Mesenchymal stem cell (in vitro differentiated cells and primary cell): ENCODE measurements at regions not wholly inside any gene's neighbourhood (a gene's known extent, or its start where the extent isn't known, plus 50 kb on each side); places are given as distances from the start of the nearest gene placed in this dataset.

Experiments
- DNase-seq: peaks from one replicate; pipeline ENCODE4 v3.0.0-alpha.2; 2013
- H2AFZ ChIP-seq: one replicate; pipeline ENCODE4 v1.6.1; 2013; ENCODE audit warnings: low read depth, mild to moderate bottlenecking, control low read depth, inconsistent platforms, low read length, moderate library complexity
- H2AK5ac ChIP-seq: 2 replicates; pipeline ENCODE4 v1.6.1; 2013; ENCODE audit warnings: low read length, moderate library complexity, mild to moderate bottlenecking, inconsistent platforms; ENCODE audit not compliant: severe bottlenecking
- H2BK120ac ChIP-seq: one replicate; pipeline ENCODE4 v1.6.1; 2013; ENCODE audit warnings: low read depth, mild to moderate bottlenecking, inconsistent platforms, low read length, moderate library complexity
- H2BK12ac ChIP-seq, 2 experiments: one replicate each; pipeline ENCODE4 v1.6.1; 2013; ENCODE audit warnings: inconsistent platforms in 2 of 2, low read length in 2 of 2, mild to moderate bottlenecking in 2 of 2, moderate library complexity in 2 of 2, control low read depth in 1 of 2
- H2BK15ac ChIP-seq: one replicate; pipeline ENCODE4 v1.6.1; 2013; ENCODE audit warnings: mild to moderate bottlenecking, low read depth, inconsistent platforms; ENCODE audit not compliant: poor library complexity, severe bottlenecking
- H2BK5ac ChIP-seq: 2 replicates; pipeline ENCODE4 v1.6.1; 2013; ENCODE audit warnings: low read depth, mild to moderate bottlenecking, low read length, control low read depth, inconsistent platforms; ENCODE audit not compliant: poor library complexity, severe bottlenecking
- H3K14ac ChIP-seq, 2 experiments: one replicate each; pipeline ENCODE4 v1.6.1; 2013; ENCODE audit warnings: inconsistent platforms in 2 of 2, low read length in 2 of 2, control low read depth in 1 of 2, mild to moderate bottlenecking in 1 of 2, moderate library complexity in 1 of 2
- H3K18ac ChIP-seq, 2 experiments: one replicate each; pipeline ENCODE4 v1.6.1; 2013; ENCODE audit warnings: inconsistent platforms in 2 of 2, low read length in 2 of 2, control low read depth in 1 of 2, low read depth in 1 of 2, mild to moderate bottlenecking in 1 of 2
- H3K23ac ChIP-seq, 2 experiments: one replicate each; pipeline ENCODE4 v1.6.1; 2013; ENCODE audit warnings: inconsistent platforms in 2 of 2, low read length in 2 of 2, mild to moderate bottlenecking in 2 of 2, moderate library complexity in 2 of 2, control low read depth in 1 of 2
- H3K27ac ChIP-seq: 2 replicates; pipeline ENCODE4 v1.5.1; 2013; ENCODE audit warnings: mild to moderate bottlenecking, moderate library complexity, low read length, control low read depth, inconsistent platforms; ENCODE audit not compliant: poor library complexity, severe bottlenecking
- H3K27me3 ChIP-seq, 2 experiments: 2 replicates each; pipeline versions ENCODE4 v1.6.1 to v1.7.0; 2013; ENCODE audit warnings: low read length in 2 of 2, mild to moderate bottlenecking in 2 of 2, moderate library complexity in 2 of 2, control low read depth in 1 of 2, inconsistent platforms in 1 of 2; ENCODE audit not compliant: control insufficient read depth in 1 of 2, insufficient read depth in 1 of 2
- H3K36me3 ChIP-seq, 2 experiments: 2 replicates each; pipeline versions ENCODE4 v1.6.1 to v1.7.0; 2013; ENCODE audit warnings: low read length in 2 of 2, control low read depth in 1 of 2, inconsistent platforms in 1 of 2, low read depth in 1 of 2, mild to moderate bottlenecking in 1 of 2; ENCODE audit not compliant: insufficient read depth in 2 of 2, control insufficient read depth in 1 of 2
- H3K4ac ChIP-seq, 2 experiments: one replicate each; pipeline ENCODE4 v1.6.1; 2013; ENCODE audit warnings: inconsistent platforms in 2 of 2, low read length in 2 of 2, mild to moderate bottlenecking in 2 of 2, moderate library complexity in 2 of 2, control low read depth in 1 of 2, low read depth in 1 of 2
- H3K4me1 ChIP-seq: 2 replicates; pipeline ENCODE4 v1.6.1; 2013; ENCODE audit warnings: low read depth, low read length, control low read depth; ENCODE audit not compliant: control insufficient read depth, insufficient read depth
- H3K4me2 ChIP-seq: 2 replicates; pipeline ENCODE4 v1.6.1; 2013; ENCODE audit warnings: low read length, mild to moderate bottlenecking, inconsistent platforms; ENCODE audit not compliant: poor library complexity, severe bottlenecking
- H3K4me3 ChIP-seq, 2 experiments: 2 replicates each; pipeline versions ENCODE4 v1.5.1 to v1.7.0; 2013; ENCODE audit warnings: low read length in 2 of 2, mild to moderate bottlenecking in 2 of 2, control low read depth in 1 of 2, low read depth in 1 of 2; ENCODE audit not compliant: insufficient read depth in 1 of 2
- H3K79me1 ChIP-seq: replicated peaks from 2 replicates; pipeline ENCODE4 v1.6.1; 2013; ENCODE audit warnings: mild to moderate bottlenecking, control low read depth, low read length, inconsistent platforms; ENCODE audit not compliant: poor library complexity, severe bottlenecking
- H3K9ac ChIP-seq: 2 replicates; pipeline ENCODE4 v1.7.0; 2013; ENCODE audit warnings: mild to moderate bottlenecking, low read length, moderate library complexity
- H3K9me3 ChIP-seq: 2 replicates; pipeline ENCODE4 v1.7.0; 2013; ENCODE audit warnings: mild to moderate bottlenecking, low read length; ENCODE audit not compliant: control insufficient read depth
- H4K8ac ChIP-seq: one replicate; pipeline ENCODE4 v1.6.1; 2013; ENCODE audit warnings: inconsistent platforms, mild to moderate bottlenecking, low read length, moderate library complexity
- H4K91ac ChIP-seq: one replicate; pipeline ENCODE4 v1.6.1; 2013; ENCODE audit warnings: mild to moderate bottlenecking, low read length, inconsistent platforms
- WGBS: methylation state at CpG from one replicate; pipeline ENCODE4 v1.1.7; 2013; ENCODE audit warnings: mixed read lengths; 5-methylcytosine and 5-hydroxymethylcytosine counted together

DNA sequence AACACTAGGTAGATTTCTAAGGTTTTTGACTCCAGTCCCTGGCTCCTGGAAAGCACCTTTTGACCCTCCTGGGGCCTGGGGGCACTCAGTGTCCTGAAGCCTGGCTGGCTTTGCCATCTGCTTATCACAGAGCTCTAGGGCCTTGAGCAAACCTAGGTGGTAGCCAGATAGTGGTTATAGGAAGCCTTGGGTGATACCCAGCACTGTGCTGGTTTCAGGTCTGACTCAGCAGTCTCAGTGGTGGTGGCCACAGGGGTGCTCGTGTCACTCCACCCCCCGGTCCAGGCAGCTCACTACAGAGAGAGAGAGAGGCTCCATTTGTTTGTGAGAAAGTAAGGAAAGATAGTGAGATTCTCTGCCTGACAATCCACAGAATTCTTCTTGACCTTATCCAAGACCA lies 195.8 kb upstream of the ZFP42 start:
- Histone ChIP-seq H4K8ac (no peak overlapping the region), H3K79me1 (no peaks in the 10 kb centered on the region), H3K18ac (no peak overlapping the region), H3K14ac (no peak overlapping the region), H2AFZ (no peak overlapping the region), H3K9me3 (peaks cover 14% of the 10 kb centered on the region), H3K27me3 (no peaks in the 10 kb centered on the region), H3K4me1 (no peaks in the 10 kb centered on the region), H4K91ac (no peak overlapping the region), H3K23ac (no peak overlapping the region), H2BK5ac (no peak overlapping the region), H3K4me2 (no peak overlapping the region), H3K9ac (no peak overlapping the region), H2AK5ac (no peak overlapping the region), H2BK120ac (no peak overlapping the region), H3K4ac (no peak overlapping the region), H2BK12ac (no peak overlapping the region), H3K36me3 (no peaks in the 10 kb centered on the region), H3K4me3 (no peak overlapping the region), H2BK15ac (no peak overlapping the region), H3K27ac (no peak overlapping the region)
- no CpG with 5 or more reads among the region's 2 CpGs for WGBS
- DNase-seq = no peak

DNA sequence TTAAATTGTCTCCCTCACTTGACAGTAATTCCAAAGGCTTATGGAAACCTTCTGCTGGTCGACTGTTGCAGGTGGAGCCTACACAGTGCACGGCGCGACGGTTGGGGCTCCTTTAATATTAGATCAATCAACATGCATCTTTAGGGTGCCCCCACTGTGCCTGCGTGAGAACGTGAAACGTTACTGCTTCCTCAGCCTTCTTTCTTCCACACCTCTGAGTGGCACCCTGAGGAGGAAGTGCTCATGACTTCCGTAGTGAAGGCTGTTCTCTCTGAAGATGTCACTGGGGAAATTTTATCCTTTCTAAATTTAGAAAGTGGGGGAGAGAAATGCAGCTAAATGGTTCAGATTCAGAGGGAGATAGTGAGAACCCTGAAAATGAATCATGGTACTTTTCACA lies 184.0 kb upstream of the ZFP42 start:
- H4K8ac ChIP-seq = no peak overlapping the region
- no peak overlapping the region for H2AK5ac ChIP-seq
- no peaks in the 10 kb centered on the region for H3K27me3 ChIP-seq
- no peak overlapping the region for H2BK12ac ChIP-seq
- no peak overlapping the region for H2BK120ac ChIP-seq
- 90% methylated on average over 6 of the region's 9 CpGs for WGBS
- no peak overlapping the region for H4K91ac ChIP-seq
- H3K14ac ChIP-seq = no peak overlapping the region
- no peak overlapping the region for H3K4me3 ChIP-seq
- H3K9me3 ChIP-seq = no peaks in the 10 kb centered on the region
- no peak overlapping the region for H3K27ac ChIP-seq
- no peaks in the 10 kb centered on the region for H3K4me1 ChIP-seq
- no peaks in the 10 kb centered on the region for H3K79me1 ChIP-seq
- no peaks in the 10 kb centered on the region for H3K36me3 ChIP-seq
- H3K4ac ChIP-seq = no peak overlapping the region
- no peak overlapping the region for H3K4me2 ChIP-seq
- no peak for DNase-seq
- no peak overlapping the region for H3K23ac ChIP-seq
- no peak overlapping the region for H3K9ac ChIP-seq
- no peak overlapping the region for H2BK15ac ChIP-seq
- no peak overlapping the region for H2BK5ac ChIP-seq
- no peak overlapping the region for H3K18ac ChIP-seq
- no peak overlapping the region for H2AFZ ChIP-seq

DNA sequence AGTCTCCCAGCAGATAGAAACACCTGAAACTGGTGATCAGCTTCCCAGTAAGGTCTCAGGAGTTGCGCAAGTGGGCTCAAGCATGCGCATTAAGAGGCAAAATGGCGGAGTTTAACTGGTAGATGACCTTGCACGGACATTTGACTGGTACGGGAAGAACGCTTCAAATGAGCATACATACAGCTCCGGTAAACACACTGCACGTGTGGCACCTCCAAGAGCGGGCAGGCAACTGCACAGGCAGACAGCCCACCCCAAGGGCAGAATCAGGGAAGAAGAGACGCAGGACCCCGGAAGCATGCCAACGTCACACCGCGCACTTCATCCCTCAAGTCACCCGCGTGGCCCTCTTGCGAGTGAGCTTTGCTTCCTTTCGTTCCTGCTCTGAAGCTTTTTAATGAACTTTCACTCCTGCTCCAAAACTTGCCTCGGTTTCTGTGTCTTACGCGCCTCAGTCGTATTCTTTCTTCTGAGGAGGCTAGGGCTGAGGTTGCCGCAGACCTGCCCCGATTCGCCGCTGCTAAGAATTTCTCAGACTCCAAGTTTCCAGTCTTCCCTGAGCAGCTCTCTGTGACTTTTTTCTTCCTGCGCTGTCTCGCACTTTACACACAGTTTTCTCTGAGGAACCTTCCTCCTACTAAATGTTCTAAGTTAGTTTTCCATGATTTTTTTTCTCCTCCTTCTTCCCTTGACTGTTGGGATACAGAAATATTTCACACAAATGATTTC lies 180.7 kb upstream of the ZFP42 start:
- no peak overlapping the region for H3K4ac ChIP-seq
- no peaks in the 10 kb centered on the region for H3K4me1 ChIP-seq
- no peak overlapping the region for H2AK5ac ChIP-seq

DNA sequence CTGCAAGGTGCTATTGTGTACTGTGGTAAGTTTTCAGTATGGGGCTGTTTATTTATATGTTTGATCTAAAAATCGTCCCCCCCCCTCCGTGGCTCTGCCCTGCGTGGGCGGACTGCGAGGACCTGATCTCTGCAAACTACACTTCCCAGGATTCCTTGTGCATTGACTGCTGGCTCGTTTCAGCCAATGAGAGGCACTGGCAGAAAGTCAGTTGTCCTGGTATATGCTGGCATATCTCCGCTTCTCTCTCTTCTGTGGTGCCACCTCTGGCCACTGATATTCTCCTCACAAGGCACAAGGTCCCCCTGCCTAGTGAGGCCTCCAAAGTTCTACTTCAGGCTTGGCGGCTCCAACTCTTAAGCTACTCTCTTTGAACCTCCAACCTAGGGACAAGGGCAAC lies 168.8 kb upstream of the ZFP42 start:
- H2BK15ac ChIP-seq = no peak overlapping the region
- H3K4me3 ChIP-seq = no peak overlapping the region
- no peak overlapping the region for H4K91ac ChIP-seq
- no peak overlapping the region for H2AK5ac ChIP-seq
- no peak overlapping the region for H3K18ac ChIP-seq
- no peak overlapping the region for H3K27ac ChIP-seq
- no peaks in the 10 kb centered on the region for H3K79me1 ChIP-seq
- 66% methylated on average over 8 of the region's 8 CpGs for WGBS
- H3K23ac ChIP-seq = no peak overlapping the region
- H2BK120ac ChIP-seq = no peak overlapping the region
- no peak overlapping the region for H3K9ac ChIP-seq
- DNase-seq = no peak
- H2BK5ac ChIP-seq = no peak overlapping the region
- no peak overlapping the region for H2BK12ac ChIP-seq
- H3K27me3 ChIP-seq = no peaks in the 10 kb centered on the region
- no peak overlapping the region for H3K14ac ChIP-seq
- H3K4me1 ChIP-seq = no peaks in the 10 kb centered on the region
- peaks cover 4% of the 10 kb centered on the region for H3K9me3 ChIP-seq
- no peak overlapping the region for H2AFZ ChIP-seq
- no peak overlapping the region for H3K4ac ChIP-seq
- no peaks in the 10 kb centered on the region for H3K36me3 ChIP-seq
- no peak overlapping the region for H4K8ac ChIP-seq
- H3K4me2 ChIP-seq = no peak overlapping the region

More for the DNA sequence above, 180.7 kb upstream of the ZFP42 start:
- Histone ChIP-seq H3K23ac (no peak overlapping the region), H3K18ac (no peak overlapping the region), H2AFZ (no peak overlapping the region), H2BK5ac (no peak overlapping the region), H2BK12ac (no peak overlapping the region), H3K4me3 (peak overlapping the region in 1 of 2 experiments; percentile 65), H4K8ac (no peak overlapping the region), H3K9me3 (no peaks in the 10 kb centered on the region), H4K91ac (no peak overlapping the region), H3K14ac (peak overlapping the region in 1 of 2 experiments; percentile 9), H3K79me1 (no peaks in the 10 kb centered on the region), H3K36me3 (no peaks in the 10 kb centered on the region), H2BK120ac (no peak overlapping the region), H3K27ac (no peak overlapping the region), H2BK15ac (no peak overlapping the region), H3K4me2 (no peak overlapping the region), H3K27me3 (no peaks in the 10 kb centered on the region), H3K9ac (peak overlapping the region; percentile 84)
- WGBS = 93% methylated on average over 28 of the region's 28 CpGs
- no peak for DNase-seq
